ENCODE measurements at regions not wholly inside any gene's neighbourhood (a gene's known extent, or its start where the extent isn't known, plus 50 kb on each side); places are given as distances from the start of the nearest gene placed in this dataset.

DNA sequence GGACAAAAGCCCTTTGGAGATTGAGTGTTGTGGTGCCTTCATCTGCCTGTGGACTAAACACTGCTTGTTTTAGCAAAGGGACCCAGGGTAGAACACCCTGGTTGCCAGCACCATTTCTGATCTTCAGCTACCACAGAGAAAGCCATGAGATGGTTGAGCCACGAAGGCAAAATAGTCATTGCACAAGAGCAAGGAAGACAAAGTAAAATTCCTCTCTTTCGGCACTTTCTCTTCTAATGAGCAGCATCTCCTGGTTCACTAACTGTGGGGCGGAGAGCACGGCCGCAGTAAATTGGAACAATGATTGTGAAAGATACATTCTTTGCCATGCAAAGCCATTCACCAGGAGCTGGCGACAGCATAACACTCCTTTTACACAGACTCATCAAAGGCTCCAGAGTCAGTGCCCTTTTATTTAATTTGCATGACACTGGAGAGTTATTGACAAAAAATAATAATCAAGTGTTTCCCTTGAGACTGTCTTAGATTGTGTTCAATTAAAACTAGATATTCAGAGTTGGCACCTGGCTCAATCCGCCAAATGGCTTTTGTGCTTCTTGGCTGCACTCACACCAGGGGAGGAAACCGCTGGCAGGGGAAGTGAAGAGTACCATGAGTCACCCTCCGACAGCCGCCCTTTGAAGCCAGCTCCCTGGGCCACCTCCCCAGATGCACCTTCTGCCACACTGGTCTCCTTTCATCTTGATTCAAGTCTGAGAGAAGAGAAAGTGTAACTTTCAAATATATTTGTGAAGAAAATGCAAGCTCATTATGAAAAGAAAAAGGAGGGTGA lies 100.5 kb upstream of the MEIS1 start:
- H3K36me3 ChIP-seq = no peaks in the 10 kb centered on the region
- H3K4me1 ChIP-seq = no peaks in the 10 kb centered on the region
- H3K27me3 ChIP-seq = no peaks in the 10 kb centered on the region
- TF ChIP-seq, protein P1, sequence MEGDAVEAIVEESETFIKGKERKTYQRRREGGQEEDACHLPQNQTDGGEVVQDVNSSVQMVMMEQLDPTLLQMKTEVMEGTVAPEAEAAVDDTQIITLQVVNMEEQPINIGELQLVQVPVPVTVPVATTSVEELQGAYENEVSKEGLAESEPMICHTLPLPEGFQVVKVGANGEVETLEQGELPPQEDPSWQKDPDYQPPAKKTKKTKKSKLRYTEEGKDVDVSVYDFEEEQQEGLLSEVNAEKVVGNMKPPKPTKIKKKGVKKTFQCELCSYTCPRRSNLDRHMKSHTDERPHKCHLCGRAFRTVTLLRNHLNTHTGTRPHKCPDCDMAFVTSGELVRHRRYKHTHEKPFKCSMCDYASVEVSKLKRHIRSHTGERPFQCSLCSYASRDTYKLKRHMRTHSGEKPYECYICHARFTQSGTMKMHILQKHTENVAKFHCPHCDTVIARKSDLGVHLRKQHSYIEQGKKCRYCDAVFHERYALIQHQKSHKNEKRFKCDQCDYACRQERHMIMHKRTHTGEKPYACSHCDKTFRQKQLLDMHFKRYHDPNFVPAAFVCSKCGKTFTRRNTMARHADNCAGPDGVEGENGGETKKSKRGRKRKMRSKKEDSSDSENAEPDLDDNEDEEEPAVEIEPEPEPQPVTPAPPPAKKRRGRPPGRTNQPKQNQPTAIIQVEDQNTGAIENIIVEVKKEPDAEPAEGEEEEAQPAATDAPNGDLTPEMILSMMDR (IDR thresholded peaks at IDR 0.05) = no peak
- no peak overlapping the region for H3K27ac ChIP-seq
- no peak overlapping the region for H3K4me3 ChIP-seq
- H3K9me3 ChIP-seq = no peaks in the 10 kb centered on the region
- DNase-seq (ENCODE audit: low spot score) = no peak

DNA sequence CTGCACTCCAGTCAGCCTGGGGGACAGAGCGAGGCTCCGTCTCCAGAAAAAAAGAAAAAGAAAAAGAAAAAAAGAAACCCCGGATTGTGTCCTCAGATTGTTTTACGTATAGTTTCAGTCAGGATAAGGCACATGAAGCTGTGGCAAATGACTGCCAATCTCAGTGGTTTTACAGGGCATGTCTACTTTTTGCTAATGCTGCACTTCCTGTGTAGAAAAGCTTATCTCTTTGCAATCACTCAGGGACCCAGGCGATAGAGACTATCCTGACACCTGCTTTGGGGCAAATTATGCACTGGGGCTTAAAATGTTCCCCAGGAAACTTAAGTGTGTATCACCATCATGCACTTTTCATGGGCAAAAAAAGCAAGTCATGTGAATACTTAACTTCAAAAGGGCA lies 103.7 kb upstream of the MEIS1 start:
- no peaks in the 10 kb centered on the region for H3K36me3 ChIP-seq
- H3K4me1 ChIP-seq = no peaks in the 10 kb centered on the region
- H3K27ac ChIP-seq = no peak overlapping the region
- H3K9me3 ChIP-seq = no peaks in the 10 kb centered on the region
- H3K27me3 ChIP-seq = no peaks in the 10 kb centered on the region
- H3K4me3 ChIP-seq = no peak overlapping the region
- DNase-seq (ENCODE audit: low spot score) = no peak
- TF ChIP-seq, protein P1 (IDR thresholded peaks at IDR 0.05) = no peak

DNA sequence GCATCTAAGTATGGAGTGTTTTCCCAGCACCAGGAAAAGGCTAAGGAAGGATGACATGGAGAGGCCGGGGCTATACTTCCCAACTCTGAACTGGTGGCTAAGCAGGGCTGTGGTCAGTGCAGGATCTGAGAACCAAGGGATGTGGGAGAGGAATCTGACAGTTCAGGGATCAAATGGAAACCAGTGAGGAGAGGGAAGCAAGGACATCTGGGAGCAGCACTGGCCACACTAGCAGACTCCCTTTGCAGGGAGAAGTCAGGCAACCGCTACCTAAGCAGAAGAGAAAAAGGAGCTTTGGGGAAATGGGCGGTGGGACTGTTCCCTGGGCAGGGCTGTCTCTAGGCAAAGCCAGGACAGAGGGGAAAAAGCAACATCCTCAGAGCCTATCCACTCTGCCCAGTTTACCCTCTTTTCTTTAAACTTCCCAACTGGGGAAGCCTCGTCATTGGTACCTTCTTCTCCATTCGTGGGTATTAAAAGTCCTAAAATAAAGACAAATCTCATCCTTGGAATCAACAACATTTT lies 105.8 kb upstream of the MEIS1 start:
- H3K4me3 ChIP-seq = no peak overlapping the region
- no peaks in the 10 kb centered on the region for H3K27me3 ChIP-seq
- no peaks in the 10 kb centered on the region for H3K36me3 ChIP-seq
- H3K9me3 ChIP-seq = no peaks in the 10 kb centered on the region
- no peaks in the 10 kb centered on the region for H3K4me1 ChIP-seq
- no peak for DNase-seq (ENCODE audit: low spot score)
- TF ChIP-seq, protein P1 (IDR thresholded peaks at IDR 0.05) = no peak
- no peak overlapping the region for H3K27ac ChIP-seq

DNA sequence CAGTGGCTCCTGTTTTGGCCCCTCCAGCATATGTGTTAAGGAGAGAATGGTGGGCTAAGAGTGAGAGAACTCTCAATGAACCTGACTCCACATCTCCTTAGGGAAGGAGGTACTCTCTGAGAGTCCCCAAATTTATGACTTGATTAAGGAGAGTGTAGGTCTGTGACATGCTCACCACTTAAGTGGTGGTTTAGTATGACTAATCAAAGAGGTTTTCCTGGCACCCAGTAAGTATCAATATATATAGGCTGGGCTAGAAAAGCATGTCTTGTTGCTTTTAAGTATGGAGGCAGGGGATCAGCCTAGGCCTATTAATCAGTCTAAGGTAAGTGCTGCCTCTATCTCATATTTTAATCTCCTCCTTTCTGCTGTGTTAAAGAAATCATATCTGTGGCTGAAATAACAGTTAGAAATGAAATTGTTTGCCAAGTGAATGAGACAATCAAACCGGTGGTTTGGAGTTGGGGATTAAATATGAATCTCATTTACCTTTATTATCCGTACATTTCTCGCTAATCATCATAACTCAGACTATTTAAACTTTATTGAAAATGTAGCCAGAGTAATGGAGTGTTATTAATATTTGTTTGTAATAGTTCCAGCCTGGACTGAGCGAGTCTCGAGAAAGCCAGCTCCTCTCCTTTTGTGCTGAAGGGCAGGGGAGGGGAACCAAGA lies 107.7 kb upstream of the MEIS1 start:
- Histone ChIP-seq H3K36me3 (no peaks in the 10 kb centered on the region), H3K4me1 (no peaks in the 10 kb centered on the region), H3K4me3 (no peak overlapping the region), H3K27me3 (no peaks in the 10 kb centered on the region), H3K27ac (no peak overlapping the region), H3K9me3 (no peaks in the 10 kb centered on the region)
- no peak for DNase-seq (ENCODE audit: low spot score)
- TF ChIP-seq, protein P1 (IDR thresholded peaks at IDR 0.05) = no peak

DNA sequence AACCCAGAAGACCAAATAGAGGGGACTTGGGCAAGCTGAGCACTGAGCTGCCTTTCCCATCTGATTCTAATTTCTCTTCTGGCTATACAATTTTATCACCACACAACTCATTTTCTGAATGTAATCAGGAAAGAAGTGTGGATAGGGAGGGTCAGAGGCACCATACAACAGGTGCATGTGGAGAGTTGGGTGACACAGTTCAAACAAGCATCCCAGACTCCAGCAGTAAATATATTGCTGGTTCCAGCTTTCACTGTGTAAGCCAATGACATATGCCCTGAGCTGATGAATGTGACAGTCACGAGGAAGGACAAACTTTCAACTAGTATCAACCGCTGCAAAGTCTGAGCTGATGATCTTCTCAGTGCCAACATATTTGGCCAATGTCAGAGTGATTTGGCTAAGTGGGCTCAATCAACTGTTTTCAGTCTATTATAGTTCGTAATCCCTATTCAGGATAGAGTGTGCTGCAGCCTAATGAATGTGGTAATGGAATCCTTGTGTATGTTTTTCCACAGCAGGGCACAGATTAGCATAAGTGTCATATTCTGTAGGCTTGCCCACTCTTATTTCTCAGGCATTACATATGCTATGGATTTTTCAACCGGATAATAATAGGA lies 109.9 kb upstream of the MEIS1 start:
- Histone ChIP-seq H3K27me3 (no peaks in the 10 kb centered on the region), H3K36me3 (no peaks in the 10 kb centered on the region), H3K27ac (no peak overlapping the region), H3K4me3 (no peak overlapping the region), H3K4me1 (no peaks in the 10 kb centered on the region), H3K9me3 (no peaks in the 10 kb centered on the region)
- DNase-seq (ENCODE audit: low spot score) = no peak
- TF ChIP-seq, protein P1 (IDR thresholded peaks at IDR 0.05) = no peak

Data from right atrium auricular region (tissue), 2 donors.